Lung (tissue), 11 donors: ENCODE measurements at regions not wholly inside any gene's neighbourhood (a gene's known extent, or its start where the extent isn't known, plus 50 kb on each side); places are given as distances from the start of the nearest gene placed in this dataset.
A peak's percentile ranks its signal among the peaks of the same experiment; 100 is the strongest.

Experiments used
- ATAC-seq: fragments of 200-7000 bp; cut with Tn5 transposase; one replicate; pipeline ENCODE4 v1.9.1; 2020; ENCODE audit warnings: moderate number of reproducible peaks; ENCODE audit not compliant: insufficient read depth, low FRiP score
- DNase-seq, 3 donors: peaks; one replicate each; pipeline ENCODE4 v3.0.0-alpha.2; 2013 to 2017
- H3K27ac ChIP-seq, 2 donors: one replicate each; pipeline ENCODE4 v1.5.1; 2013; ENCODE audit warnings: mild to moderate bottlenecking in 2 of 2, moderate library complexity in 2 of 2, control low read depth in 1 of 2, inconsistent platforms in 1 of 2, low read depth in 1 of 2, low read length in 1 of 2
- H3K27me3 ChIP-seq, 3 donors: one replicate each; pipeline ENCODE4 v1.5.1; 2013; ENCODE audit warnings: low read length in 2 of 3; ENCODE audit not compliant: control insufficient read depth in 3 of 3, insufficient read depth in 3 of 3
- H3K36me3 ChIP-seq, 4 donors: one replicate each; pipeline ENCODE4 v1.5.1; 2013; ENCODE audit warnings: low read length in 4 of 4, mild to moderate bottlenecking in 1 of 4, moderate library complexity in 1 of 4; ENCODE audit not compliant: control insufficient read depth in 4 of 4, insufficient read depth in 4 of 4
- H3K4me1 ChIP-seq, 5 donors: one replicate each; pipeline ENCODE4 v1.5.1; 2013; ENCODE audit warnings: low read length in 5 of 5, mild to moderate bottlenecking in 2 of 5, moderate library complexity in 1 of 5; ENCODE audit not compliant: control insufficient read depth in 5 of 5, insufficient read depth in 5 of 5
- H3K4me3 ChIP-seq: one replicate; pipeline ENCODE4 v1.5.1; 2013; ENCODE audit warnings: mild to moderate bottlenecking, control low read depth, moderate library complexity
- H3K9ac ChIP-seq, 2 donors: one replicate each; pipeline ENCODE4 v1.5.1; 2013; ENCODE audit warnings: low read length in 2 of 2, control low read depth in 1 of 2; ENCODE audit not compliant: insufficient read depth in 1 of 2
- H3K9me3 ChIP-seq, 4 donors: one replicate each; pipeline ENCODE4 v1.5.1; 2013; ENCODE audit warnings: low read length in 3 of 4, mild to moderate bottlenecking in 1 of 4, moderate library complexity in 1 of 4; ENCODE audit not compliant: control insufficient read depth in 4 of 4, insufficient read depth in 3 of 4
- CTCF ChIP-seq: IDR thresholded peaks from 2 replicates; pipeline ENCODE4 v1.5.1; 2012; ENCODE audit warnings: mild to moderate bottlenecking; ENCODE audit errors: control extremely low read depth, extremely low read depth
- WGBS, 2 donors: extraction: QIAGEN DNeasy Blood & Tissue Kit; methylation state at CpG; one replicate each; pipeline ENCODE4 v1.1.7; 2013; 5-methylcytosine and 5-hydroxymethylcytosine counted together
- donor health status: control.
- donor health status: control.
- donor health status: Bipolar disorder and iron deficiency.
- donor health status: healthy.
- donor health status: DM: yes; HTN: yes; CAD: no.

GRCh38 chr12:105907982-105908381, 230.8 kb downstream of the NUAK1 start:
- H3K27me3 ChIP-seq: no peaks in the 10 kb centered on the region
- ATAC-seq (no peak), DNase-seq (peak in 1 of 3 donors; percentile 28)
- no peaks in the 10 kb centered on the region for H3K9me3 ChIP-seq
- TF ChIP-seq CTCF: no peak
- H3K4me3 ChIP-seq: no peak overlapping the region
- H3K9ac ChIP-seq: no peak overlapping the region
- 82 to 89% methylated on average over 2 of the region's 2 CpGs for WGBS, 2 donors
- H3K4me1 ChIP-seq: no peaks in the 10 kb centered on the region
- no peaks in the 10 kb centered on the region for H3K36me3 ChIP-seq
- H3K27ac ChIP-seq: no peak overlapping the region

GRCh38 chr12:105910030-105910429, 228.7 kb downstream of the NUAK1 start:
- Histone ChIP-seq H3K27me3 (no peaks in the 10 kb centered on the region), H3K27ac (no peak overlapping the region), H3K4me3 (no peak overlapping the region), H3K4me1 (no peaks in the 10 kb centered on the region), H3K36me3 (no peaks in the 10 kb centered on the region), H3K9me3 (no peaks in the 10 kb centered on the region), H3K9ac (no peak overlapping the region)
- no peak for DNase-seq
- no peak for TF ChIP-seq CTCF
- no peak for ATAC-seq
- WGBS, 2 donors: 93 to 95% methylated on average over 3 of the region's 3 CpGs

GRCh38 chr12:105911966-105912365, 226.8 kb downstream of the NUAK1 start:
- no peak overlapping the region for H3K27ac ChIP-seq
- TF ChIP-seq CTCF: no peak
- H3K4me3 ChIP-seq: no peak overlapping the region
- no peaks in the 10 kb centered on the region for H3K27me3 ChIP-seq
- no peak overlapping the region for H3K9ac ChIP-seq
- WGBS, 2 donors: 92% methylated on average over 4 of the region's 4 CpGs
- no peak for DNase-seq
- no peak for ATAC-seq
- no peaks in the 10 kb centered on the region for H3K9me3 ChIP-seq
- H3K36me3 ChIP-seq: no peaks in the 10 kb centered on the region
- no peaks in the 10 kb centered on the region for H3K4me1 ChIP-seq
